ENCODE measurements at regions not wholly inside any gene's neighbourhood (a gene's known extent, or its start where the extent isn't known, plus 50 kb on each side); places are given as distances from the start of the nearest gene placed in this dataset.

DNA sequence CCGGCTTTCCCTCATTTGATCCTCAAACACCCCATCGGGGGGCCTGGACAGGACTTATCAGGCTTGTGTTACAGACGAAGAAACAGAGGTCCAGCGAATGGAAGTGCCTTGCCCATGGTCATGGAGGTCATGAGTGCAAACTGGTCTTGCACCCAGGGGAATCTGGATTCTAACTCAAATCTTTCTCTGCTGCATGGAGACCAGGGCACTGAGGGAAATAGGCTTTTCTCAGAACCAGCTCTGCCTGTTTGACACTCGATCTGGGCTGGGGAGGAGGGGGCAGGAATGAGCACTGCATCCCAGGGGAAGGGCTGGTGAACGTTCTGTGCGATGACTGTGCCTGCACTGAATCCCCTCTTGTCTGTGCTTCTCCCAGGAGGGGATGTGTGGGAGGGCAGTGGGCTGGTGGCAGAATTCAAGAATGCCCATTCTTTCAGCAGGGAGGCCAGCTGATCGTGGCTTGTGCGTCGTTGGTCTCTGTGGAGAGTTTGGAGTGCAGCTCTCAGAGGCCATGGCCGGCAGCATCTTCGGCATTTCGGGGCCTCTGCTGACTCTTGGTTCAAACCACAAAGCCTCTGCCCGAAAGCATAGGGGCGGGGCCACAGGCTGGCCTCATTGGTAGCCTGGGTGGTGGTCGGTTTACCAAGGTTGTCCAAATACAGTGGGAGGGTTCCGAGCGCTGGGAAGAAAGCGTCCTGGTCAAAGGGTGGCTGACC lies 171.6 kb downstream of the DDX1 start:
- TF ChIP-seq CTCF (IDR thresholded peaks at IDR 0.05; ENCODE audit: low read length) (no peak), EZH2phosphoT487 (IDR thresholded peaks at IDR 0.05; ENCODE audit: low read length) (no peak), EZH2 (optimal IDR thresholded peaks at IDR 0.05; ENCODE audit: low read depth, low read length) (no peak)
